GM18498 (cell line): ENCODE measurements at regions not wholly inside any gene's neighbourhood (a gene's known extent, or its start where the extent isn't known, plus 50 kb on each side); places are given as distances from the start of the nearest gene placed in this dataset.

Source experiments
- ATAC-seq: cut with Tn5 transposase; IDR thresholded peaks from one replicate; pipeline ENCODE4 v1.9.1; 2021; ENCODE audit warnings: mild to moderate bottlenecking, moderate library complexity; ENCODE audit not compliant: unreplicated experiment

- ATAC-seq = no peak
These were observed 100.7 kb upstream of the CD93 start for GRCh38 chr20:23186808-23187207.

DNA sequence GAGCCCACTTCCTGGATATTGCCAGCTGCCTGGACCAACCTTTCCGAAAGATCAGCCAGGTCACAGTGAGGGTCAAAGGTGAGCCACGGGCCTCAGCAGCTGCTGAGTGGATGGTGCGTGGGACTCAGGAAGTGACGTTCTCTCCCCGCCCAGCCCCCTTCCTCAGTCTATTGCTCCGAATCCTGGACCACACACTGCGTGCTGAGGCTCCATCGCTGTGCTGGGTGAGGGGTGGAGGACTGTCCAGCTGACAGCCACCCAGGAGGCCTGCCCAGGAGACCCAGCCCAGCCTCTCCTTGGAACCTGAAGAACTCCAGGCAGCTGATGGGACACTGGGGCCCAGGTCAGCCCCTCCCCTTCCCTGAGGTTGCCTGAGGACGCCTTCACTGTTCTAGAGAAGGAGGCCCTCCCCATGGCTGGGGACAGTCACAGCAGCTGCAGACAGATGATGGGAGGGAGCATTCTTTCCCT is 94.4 kb upstream of the CD93 start:
- ATAC-seq = no peak

DNA sequence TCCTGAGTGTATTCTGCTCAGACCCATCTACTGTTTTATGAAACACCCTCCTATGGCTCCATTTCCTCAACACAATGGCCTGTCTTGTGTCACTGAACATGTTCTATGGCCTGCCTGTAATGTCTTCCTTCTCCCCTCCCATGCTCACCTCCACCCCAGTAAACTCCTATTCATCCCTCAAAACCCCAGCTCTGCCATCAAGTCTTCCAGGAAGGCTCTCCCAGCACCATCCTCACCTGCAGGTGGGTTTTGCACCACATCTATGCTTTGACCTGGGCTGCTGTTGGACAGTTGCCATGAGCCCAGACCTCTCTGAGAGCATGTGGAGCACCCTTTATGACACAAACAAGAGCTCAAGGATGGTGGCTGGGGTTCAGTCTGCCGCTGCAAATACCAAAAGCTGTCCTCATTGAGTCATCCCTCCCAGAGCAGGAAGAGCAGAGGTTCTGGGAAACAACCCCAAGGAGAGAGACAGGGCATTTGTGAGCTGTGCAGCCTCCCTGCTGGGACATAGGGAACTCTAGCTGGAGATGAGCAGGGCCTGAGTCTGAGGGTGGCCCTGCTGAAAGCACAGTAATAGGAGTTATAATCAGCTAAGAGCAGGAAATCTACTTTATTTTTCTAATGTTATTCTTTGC is 93.8 kb upstream of the CD93 start:
- ATAC-seq = no peak

GRCh38 chr20:23178806-23179205 is 92.7 kb upstream of the CD93 start:
- no peak for ATAC-seq

- ATAC-seq = no peak
These were observed 88.7 kb upstream of the CD93 start for GRCh38 chr20:23174821-23175220.

DNA sequence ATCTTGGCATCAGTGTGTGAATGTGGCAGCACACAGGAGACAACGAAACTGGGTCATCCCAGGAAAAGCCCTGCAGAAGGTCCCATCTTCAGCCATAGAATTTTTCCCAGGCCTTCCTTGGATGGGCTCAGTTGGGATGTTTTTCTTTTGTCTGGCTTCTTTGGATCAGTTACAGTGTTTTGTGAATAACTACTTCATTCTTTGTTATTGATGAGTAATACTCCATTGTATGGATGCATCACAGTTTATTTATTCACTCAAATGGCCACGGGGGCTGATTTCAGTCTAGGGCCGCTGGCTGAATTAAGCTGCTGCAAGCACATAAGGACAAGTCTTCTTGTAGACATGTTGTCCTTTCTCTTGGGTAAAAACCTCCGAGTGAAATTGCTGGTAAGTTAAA is 81.3 kb upstream of the CD93 start:
- ATAC-seq = no peak

DNA sequence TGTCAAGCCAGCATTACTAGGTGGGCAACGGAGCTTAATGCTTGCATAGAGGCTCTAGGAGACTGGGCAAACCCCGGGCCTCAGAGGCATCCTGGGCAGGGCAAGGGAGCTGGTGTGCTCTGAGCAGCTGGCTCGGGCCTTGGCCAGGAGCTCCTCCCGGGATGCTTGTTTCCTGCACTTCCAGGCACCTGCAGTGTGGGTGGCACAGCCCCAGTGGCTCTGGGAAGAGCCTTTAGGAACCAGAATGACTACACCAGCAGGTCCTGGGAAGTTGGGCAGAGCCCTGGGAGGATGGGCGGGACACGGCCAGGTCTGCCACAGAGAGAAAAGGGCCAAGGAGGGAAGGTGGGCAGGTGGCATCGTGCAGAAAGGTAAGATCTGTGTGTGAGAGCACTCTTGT is 80.4 kb upstream of the CD93 start:
- ATAC-seq = no peak

DNA sequence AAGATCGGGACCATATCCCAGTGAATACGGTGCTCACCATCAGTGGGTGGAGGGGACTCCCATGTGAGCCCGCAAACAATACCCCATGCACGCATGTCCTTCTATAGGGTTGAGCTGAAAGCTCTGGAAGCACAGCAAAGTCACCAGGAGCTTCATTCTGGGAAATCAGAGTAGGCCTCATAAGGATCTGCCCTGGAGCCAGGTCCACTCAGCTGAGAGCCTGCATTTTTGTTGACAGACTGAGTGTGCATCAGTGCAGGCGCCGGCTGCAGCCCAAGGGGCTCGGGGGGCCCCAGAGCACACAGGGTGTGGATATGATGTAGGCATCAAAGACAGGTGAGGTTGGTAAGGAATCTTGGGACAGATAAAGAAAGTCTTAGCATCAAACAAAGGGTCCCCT is 79.8 kb upstream of the CD93 start:
- ATAC-seq = no peak

- no peak for ATAC-seq
These were observed 79.2 kb upstream of the CD93 start for GRCh38 chr20:23165307-23165750.

DNA sequence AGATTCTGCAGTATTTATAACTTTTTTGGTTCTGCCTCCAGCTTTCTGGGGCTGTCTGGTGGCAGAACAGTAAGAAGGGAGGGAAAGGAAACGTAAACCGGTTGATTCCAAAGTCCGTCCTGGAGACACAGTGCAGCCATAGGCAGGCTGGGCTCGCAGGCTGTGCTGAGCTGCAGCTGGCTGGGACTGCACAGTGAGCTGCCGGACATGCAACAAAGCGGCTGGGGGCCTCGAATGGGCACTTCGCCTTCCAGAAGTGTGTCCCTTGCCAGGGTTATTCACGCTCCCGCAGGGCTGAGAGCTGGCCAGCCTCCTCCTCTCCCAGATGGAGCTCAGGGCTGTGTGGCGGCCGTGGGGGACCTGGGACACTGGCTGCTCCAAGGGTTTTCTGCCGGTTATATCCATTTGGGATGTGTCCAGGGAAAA is 78.1 kb upstream of the CD93 start:
- ATAC-seq = no peak

DNA sequence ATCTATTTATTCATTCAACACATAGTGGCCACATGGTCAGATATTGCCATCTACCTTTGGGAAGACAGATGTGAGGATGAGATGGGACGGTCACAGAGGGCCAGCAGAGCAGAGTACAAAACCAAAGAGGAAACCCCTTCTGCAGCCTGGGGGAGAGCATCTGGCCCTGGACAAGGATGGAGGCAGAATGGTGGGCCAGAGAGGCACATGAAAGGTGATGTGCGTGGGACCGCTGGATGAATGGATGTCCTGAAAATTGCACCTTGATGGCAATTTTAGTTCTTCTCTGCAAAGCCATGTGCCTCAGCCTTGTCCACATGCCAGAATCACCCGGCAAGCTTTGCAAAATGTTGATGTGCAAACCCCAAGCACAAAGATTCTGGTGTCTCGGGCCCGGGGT is 77.4 kb upstream of the CD93 start:
- no peak for ATAC-seq

DNA sequence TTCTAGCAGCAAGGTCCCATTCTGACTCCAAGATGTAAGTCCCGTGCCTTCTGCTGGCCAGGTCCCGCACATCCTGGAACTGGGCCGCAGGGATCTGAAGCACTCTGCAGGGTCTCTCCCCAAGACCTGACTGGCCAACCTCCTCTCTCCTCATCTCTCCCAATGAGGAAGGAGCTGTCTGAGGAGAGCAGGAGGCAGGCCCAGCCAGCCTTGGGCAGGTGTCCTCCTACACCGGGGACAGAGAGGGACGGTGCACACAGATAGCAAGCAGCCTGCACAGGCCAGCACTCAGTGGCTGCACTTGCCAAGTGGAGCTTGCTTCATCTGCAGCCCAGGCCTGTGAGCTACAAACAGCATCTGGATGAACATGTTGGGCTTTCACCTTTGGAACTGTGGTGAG is 76.8 kb upstream of the CD93 start:
- no peak for ATAC-seq

DNA sequence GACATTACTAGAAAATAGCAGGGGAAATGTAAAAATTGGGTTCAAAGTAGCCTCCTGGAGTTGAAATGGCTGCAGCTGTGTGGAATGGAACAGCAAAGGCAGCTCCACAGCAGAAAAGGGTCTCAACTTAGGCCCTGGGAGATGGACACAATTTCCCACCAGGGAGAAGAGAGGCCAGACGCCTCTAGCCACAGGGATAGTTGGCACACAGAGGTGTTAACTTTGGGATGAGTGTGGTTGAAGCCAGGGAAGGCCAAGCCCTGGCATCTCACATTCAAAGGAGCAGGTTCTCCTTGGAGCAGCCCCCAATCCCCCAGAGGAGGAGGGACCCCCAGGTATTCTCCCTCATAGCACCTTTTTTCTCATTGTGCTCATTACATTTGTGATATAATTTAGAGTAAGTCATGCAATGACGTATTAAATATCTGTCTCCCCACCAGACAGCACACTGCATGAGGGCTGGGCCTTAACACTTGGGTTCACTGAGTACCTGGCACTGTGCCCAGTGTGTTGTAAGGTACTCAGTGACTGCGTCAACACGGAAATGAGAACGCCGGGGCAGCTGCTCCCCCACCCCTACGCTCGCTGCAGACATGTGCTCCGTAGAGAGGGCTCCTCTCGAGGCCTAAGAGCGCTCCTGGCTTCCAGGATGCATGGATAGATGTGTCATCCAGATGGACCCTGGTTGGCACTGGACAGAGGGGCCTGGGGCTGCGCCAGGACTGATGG is 76.0 kb upstream of the CD93 start:
- no peak for ATAC-seq

GRCh38 chr20:23161244-23161891 is 75.2 kb upstream of the CD93 start:
- peak; percentile 50 for ATAC-seq

- ATAC-seq = no peak
These were observed 74.6 kb upstream of the CD93 start for GRCh38 chr20:23160536-23161243.

GRCh38 chr20:23159947-23160318 is 73.8 kb upstream of the CD93 start:
- no peak for ATAC-seq

DNA sequence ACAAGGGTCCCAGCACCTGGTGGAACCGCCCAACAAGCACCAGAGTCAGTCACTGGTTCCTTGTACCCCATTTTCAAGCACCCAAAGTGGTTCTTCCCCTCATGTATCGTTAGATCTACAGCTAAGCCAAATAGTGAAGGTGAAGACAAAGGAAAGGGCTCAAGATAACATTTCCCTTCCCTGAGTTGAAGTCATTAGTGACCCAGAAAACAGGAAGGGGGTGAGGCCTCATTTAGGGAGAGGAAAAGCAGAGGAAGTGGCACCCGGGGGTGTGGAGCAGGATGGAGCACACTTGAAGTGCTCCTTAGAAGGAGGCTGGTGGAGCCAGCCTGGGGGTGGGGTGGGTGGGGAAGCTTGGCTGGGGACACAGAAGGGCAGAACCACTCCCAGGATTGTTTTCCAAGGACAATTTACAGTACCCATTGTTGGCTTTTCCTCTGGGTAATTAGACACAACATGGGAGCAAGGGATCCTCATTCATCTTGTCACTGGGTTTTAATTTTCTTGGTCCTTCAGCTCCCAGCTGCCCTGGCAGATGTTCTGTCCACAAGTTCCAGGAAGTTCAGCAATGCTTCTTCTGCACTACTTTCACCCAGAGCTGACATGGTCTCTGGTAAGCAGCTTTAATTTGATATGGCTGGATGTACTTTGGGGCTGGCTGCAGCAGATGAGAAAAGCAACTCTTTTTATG is 73.3 kb upstream of the CD93 start:
- ATAC-seq = no peak

DNA sequence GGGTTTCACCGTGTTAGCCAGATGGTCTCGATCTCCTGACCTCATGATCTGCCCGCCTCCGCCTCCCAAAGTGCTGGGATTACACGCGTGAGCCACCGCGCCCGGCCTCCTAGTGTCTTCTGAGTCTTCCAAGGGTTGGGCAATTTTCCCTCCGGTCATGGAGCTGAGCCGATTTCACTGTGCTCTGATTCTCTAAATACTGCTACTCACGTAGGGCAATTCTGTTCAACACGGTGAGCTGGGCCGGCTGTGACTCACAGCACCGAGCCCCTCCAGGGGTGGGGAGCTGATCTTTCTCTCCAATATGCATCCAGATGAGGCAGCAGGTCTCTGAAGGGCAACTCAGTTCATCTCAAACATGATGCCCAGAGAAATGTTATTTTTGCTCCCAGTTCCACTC is 71.6 kb upstream of the CD93 start:
- ATAC-seq = no peak

DNA sequence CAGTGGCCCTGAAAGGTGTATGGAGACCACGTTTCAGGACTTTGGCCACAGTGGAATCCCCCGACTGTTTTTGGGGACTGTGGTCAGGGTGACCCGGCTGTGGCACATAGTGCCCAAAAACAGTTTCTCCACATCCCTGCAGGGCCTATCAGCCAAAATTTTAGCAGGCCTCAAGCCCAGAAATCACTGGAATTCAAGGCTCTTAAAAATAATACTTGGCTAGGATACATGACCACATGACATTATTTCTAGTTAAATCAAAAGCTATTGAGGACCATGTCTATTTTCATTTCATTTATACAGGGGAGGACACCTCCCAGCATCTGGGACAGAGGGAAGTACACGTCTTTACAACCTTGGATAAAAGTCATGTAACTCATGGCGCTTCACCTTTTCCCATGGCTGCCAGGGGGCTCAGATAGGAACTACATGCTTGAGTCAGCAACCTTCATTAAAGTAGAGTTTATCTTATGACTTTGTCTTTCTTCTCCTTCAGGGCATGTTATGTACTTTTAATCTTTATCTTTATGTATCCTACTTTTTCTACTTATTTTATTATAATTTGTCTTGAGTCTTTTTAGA is 70.8 kb upstream of the CD93 start:
- no peak for ATAC-seq

DNA sequence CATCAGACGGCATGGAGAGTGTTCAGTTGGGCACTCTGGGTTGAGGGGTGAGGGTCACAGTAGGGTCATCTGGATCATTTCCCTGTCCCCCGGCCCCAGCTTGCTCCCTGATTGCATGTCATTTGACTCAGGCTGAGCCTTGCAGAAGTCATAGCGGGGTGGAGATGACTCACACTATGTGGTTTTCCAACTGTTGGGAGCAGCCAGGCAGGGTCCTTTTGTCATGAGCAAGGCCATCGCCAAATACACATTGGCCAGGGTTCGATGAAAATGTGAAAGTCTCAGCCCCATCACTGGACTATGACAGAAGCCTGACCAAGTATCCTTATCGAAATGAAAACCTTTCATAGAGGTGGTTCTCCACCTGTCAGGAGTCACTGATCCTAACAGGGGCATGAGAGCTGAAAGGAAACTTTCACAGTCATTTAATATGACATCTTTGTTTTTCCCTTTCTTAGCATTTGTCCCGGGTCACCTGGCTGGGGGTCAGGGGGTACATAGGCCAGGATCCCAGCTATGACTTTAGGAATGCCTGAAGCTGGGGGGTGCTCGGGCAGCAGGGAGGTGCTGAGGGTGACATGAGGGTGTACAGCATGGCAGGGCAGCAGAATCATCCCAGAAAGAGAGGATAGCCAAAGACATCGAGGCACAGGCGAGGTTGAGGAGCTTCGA is 70.2 kb upstream of the CD93 start:
- no peak for ATAC-seq
